LNCAP (cell line): ENCODE measurements at regions not wholly inside any gene's neighbourhood (a gene's known extent, or its start where the extent isn't known, plus 50 kb on each side); places are given as distances from the start of the nearest gene placed in this dataset.

Experiments used
- TF ChIP-seq, protein P1 (sequence below): fragments of 450-650 bp; IDR thresholded peaks from 2 replicates; pipeline ENCODE4 v1.5.1; 2017; ENCODE audit warnings: mild to moderate bottlenecking

DNA sequence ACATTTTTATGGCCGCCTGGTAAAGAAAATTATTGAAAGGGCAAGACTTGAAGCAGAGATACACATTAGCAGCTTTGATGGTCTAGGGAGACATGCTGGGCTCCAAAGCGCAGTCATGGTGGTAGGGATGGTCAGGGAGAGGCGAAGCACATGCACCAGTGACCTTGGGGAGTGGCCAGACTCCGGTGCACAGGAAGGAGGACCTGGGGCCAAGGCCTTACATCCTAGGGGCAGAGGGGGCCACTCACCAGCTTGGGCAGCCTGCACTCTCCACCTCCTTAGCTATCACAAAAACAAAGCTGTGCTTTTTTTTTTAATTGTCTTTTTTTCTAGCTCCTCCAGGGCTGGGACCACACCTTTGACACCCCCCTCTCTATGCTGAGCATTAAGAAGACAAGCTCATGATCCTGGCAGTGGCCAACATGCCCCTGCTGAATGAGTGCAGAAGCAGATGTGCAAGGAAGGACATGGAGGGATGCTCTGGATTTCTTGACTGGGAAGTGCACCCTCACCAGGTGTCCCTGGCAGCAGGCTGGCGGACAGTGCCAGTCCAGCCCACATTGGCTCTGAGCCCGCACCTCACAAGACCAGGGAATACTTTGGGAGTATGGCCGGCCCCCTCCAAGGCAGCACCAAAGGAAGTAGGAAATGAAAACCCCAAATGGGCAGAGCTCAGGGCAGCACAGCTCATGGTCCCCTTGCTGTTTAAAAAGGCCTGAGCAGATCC is 619.9 kb downstream of the TBC1D22A start:
- TF ChIP-seq, protein P1, sequence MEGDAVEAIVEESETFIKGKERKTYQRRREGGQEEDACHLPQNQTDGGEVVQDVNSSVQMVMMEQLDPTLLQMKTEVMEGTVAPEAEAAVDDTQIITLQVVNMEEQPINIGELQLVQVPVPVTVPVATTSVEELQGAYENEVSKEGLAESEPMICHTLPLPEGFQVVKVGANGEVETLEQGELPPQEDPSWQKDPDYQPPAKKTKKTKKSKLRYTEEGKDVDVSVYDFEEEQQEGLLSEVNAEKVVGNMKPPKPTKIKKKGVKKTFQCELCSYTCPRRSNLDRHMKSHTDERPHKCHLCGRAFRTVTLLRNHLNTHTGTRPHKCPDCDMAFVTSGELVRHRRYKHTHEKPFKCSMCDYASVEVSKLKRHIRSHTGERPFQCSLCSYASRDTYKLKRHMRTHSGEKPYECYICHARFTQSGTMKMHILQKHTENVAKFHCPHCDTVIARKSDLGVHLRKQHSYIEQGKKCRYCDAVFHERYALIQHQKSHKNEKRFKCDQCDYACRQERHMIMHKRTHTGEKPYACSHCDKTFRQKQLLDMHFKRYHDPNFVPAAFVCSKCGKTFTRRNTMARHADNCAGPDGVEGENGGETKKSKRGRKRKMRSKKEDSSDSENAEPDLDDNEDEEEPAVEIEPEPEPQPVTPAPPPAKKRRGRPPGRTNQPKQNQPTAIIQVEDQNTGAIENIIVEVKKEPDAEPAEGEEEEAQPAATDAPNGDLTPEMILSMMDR: no peak

DNA sequence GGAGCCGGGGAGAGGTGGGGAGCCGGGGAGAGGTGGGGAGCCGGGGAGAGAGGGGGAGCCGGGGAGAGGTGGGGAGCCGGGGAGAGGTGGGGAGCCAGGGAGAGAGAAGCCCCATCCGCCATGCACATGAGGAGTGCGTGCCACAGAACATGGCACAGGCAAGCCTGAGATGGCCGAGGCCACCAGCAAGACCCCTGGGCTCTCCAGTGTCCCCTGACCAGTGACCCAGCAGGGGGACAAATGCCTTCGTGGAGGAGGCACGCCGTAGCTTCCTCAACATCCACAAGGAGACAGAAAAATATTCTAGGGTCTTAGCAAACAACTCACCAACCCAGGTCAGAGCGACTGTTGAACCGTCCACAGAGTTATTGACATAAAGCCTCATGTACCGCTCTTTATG is 618.8 kb downstream of the TBC1D22A start:
- TF ChIP-seq, protein P1: no peak

DNA sequence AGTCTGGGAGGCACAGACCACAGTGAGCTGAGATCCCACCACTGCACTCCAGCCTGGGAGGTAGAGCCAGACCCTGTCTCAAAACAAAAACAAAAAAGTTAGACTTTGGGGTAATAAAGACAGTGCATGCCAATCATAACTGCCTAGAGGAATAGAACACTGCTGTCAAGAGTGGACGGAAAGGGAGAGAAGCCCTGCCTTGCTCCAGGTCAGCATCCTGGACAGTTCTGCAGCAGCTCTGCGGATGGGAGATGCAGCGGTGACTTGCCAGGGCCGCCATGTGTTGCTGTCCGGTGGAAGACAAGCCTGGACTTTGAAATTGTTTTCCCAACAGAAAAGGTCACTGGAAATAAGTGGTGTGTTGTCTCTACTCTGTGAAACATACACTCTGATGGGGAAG is 618.2 kb downstream of the TBC1D22A start:
- TF ChIP-seq, protein P1: no peak

DNA sequence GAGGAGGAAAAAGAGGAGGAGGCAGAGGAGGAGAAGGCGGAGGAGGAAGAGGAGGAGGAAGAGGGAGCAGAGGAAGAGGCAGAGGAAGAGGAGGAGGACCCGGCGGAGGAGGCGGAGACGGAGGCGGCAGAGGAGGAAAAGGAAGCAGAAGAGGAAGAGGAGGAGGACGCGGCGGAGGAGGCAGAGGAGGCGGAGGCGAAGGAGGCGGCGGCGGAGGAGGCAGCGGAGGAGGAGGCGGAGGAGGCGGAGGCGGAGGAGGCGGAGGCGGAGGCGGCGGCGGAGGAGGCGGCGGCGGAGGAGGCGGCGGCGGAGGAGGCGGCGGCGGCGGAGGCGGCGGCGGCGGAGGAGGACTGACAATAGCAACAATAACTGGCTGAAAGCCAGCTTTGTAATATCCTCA is 616.6 kb downstream of the TBC1D22A start:
- TF ChIP-seq, protein P1: no peak

DNA sequence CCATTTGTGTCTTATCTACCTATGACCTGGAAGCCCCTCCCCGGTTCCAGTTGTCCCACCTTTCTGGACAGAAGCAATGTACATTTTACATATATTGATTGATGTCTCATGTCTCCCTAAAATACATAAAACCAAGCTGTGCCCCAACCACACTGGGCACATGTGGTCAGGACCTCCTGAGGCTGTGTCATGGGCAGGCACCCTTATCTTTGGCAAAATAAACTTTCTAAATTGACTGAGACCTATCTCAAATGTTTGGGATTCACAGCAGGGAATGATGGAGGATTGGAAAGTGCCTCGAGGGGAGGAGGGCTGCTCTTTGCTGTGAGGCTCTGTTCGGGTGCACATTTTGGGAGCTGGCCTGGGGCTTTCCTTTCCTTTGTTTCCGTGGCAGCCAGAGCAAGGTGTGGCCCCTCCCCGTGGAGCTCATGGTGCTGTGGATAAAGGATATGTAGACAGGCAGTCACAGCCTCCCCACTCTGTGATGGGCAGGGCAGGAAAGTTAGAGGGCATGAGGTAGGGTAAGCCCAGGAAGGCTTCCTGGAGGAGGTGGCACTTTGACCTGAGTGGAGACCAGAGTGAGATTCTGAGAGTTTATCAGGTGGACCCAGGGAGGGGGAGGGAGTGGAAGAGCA is 615.6 kb downstream of the TBC1D22A start:
- TF ChIP-seq, protein P1: no peak

DNA sequence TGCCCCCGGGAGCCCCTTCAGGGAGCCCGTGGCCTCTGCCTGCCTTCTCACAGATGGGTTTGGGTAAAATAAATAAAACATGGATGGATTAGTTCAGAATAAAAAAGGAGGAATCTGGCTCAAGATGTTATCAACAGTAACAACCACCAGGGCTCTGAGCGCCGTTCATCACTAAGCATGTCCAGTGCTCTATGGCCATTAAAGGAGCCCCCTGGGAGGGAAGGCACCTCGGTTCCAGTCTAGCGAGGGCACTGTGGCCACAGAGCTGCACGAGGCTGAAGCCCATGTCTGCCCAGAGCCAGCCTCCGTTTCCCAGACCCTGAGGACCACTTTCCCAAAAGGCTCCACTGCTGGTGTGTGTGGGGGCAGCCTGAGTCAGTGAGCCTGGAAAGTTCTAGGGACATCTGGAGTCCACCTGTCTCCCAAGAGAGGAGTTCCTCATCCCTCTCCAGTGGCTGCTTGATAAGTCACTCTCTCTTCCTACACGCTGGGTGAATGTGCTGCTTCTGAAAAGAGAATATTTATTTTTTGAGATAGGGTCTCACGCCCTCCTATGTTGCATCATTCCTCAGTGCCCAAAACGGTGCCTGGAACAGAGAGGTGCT is 614.6 kb downstream of the TBC1D22A start:
- TF ChIP-seq, protein P1: no peak

DNA sequence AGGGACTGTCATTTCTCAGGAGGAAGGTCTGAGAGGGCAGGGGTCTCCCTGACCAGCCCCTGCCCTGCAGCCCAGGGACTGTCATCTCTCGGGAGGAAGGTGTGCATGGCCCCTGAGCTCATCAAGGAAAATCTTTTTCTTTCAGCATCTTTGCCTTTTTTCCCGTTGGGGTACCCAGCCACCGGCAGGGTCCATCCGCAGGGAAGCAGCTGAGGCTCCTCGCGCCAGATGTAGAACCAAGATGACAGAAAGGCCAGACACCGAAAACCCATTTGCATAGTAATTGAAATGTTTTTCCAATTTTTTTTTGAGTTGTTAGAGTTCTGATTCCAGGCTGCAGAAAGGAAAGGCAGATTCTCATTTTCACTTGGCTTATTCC is 613.9 kb downstream of the TBC1D22A start:
- TF ChIP-seq, protein P1: no peak
